Stomach (tissue), 8 donors: ENCODE measurements at regions not wholly inside any gene's neighbourhood (a gene's known extent, or its start where the extent isn't known, plus 50 kb on each side); places are given as distances from the start of the nearest gene placed in this dataset.
A peak's percentile ranks its signal among the peaks of the same experiment; 100 is the strongest.

Experiments
- DNase-seq, 2 donors: peaks; one replicate each; pipeline versions ENCODE4 v3.0.0 to v3.0.0-alpha.2; 2013 to 2019
- H3K27ac ChIP-seq, 5 donors: fragments of 200-600 bp in 4 of 5; sonication (generic) in 4 of 5; one replicate each; pipeline ENCODE4 v1.5.1; 2013 to 2019; ENCODE audit warnings: mild to moderate bottlenecking in 1 of 5, moderate library complexity in 1 of 5
- H3K27me3 ChIP-seq, 3 donors: fragments of 200-600 bp; sonication (generic); one replicate each; pipeline ENCODE4 v1.5.1; 2017 to 2019; ENCODE audit warnings: mixed run types in 1 of 3
- H3K36me3 ChIP-seq, 4 donors: fragments of 200-600 bp; sonication (generic); 1 replicate in 3 of 4; 2 replicates in 1 of 4; pipeline ENCODE4 v1.5.1; 2016 to 2019
- H3K4me1 ChIP-seq, 4 donors: fragments of 200-600 bp; sonication (generic); one replicate each; pipeline ENCODE4 v1.5.1; 2016 to 2019
- H3K4me3 ChIP-seq, 4 donors: fragments of 200-600 bp; sonication (generic) in 3 of 4; one replicate each; pipeline ENCODE4 v1.5.1; 2016 to 2019; ENCODE audit warnings: mild to moderate bottlenecking in 1 of 4
- H3K9me3 ChIP-seq, 4 donors: fragments of 200-600 bp; sonication (generic); one replicate each; pipeline ENCODE4 v1.5.1; 2016 to 2019
- EP300 ChIP-seq: sonication (generic); formaldehyde crosslinking; IDR thresholded peaks from one replicate; pipeline ENCODE4 v1.6.1; 2017; ENCODE audit warnings: antibody characterized with exemption
- POLR2A ChIP-seq, 4 donors: fragments of 450-650 bp; IDR thresholded peaks; one replicate each; pipeline ENCODE4 v1.6.1; 2016; ENCODE audit warnings: antibody characterized with exemption in 4 of 4, control low read depth in 2 of 4, mild to moderate bottlenecking in 1 of 4, moderate library complexity in 1 of 4
- POLR2AphosphoS5 ChIP-seq, 3 donors: sonication (generic); formaldehyde crosslinking; IDR thresholded peaks; one replicate each; pipeline ENCODE4 v1.6.1; 2016; ENCODE audit warnings: antibody characterized with exemption in 3 of 3
- WGBS, 5 donors: extraction: QIAGEN DNeasy Blood & Tissue Kit in 3 of 5; methylation state at CpG; one replicate each; pipeline versions ENCODE4 v1.1.5 to v1.1.7; 2013 to 2018; 5-methylcytosine and 5-hydroxymethylcytosine counted together
- intact Hi-C: fragments of 100-400 bp; cut with DNase I; formaldehyde crosslinking; loops from one replicate; pipeline ENCODE4 v1.15.1; 2023; ENCODE audit warnings: low total_unique reads
- TF ChIP-seq, protein P1 (sequence below), 7 experiments: fragments of 450-650 bp in 4 of 7; fragments of 200-600 bp in 3 of 7; sonication (generic) in 3 of 7; IDR thresholded peaks; one replicate each; pipeline ENCODE4 v1.5.1; 2016 to 2019; ENCODE audit warnings: antibody characterized with exemption in 7 of 7, control low read depth in 2 of 7, mild to moderate bottlenecking in 1 of 7
- donor health status: healthy with polysubstance abuse.
- donor health status: Bipolar disorder and iron deficiency.
- donor health status: healthy.

DNA sequence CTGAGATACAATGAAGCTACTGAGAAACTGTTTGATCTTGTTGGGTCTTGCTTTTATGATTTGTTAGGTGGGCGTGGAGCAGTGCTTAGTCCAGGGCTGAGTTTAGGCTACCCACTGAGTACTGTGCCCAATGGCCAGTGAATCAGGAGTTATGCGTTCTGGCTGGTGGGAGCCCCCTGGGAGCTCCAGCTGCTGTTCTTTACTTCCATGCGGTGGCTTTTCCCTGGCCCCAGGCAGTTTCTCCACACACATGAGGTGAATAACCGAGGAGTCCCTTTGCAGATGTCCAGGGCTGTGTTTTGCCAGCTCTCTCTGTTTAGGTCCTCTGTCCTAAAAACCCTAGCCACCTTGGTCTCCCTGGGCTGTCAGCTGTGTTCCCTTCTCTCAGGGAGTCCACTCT lies 106.5 kb downstream of the KLF13 start:
- intact Hi-C loops, result no loop called here
- DNase-seq, result no peak

DNA sequence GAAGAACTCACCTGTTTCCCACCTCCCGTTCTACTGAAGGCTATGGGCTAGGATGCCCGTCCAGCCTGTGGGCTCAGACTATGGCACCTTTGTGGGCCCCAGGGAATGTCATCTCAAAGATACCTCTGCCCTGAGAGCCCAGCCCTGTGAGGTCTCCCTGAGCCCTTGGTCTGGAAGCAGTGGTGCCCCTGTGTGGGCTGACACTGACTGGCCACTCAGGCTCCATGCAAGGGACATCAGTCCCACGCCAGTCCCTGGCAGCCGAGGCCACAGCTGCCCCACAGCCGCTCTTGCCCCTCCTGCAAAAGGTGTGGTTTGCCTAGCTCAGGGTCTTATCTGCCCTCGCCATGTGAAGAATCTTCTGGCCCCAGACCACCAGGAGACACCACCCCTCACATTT lies 106.9 kb downstream of the KLF13 start:
- Histone ChIP-seq H3K4me3 (no peak overlapping the region), H3K27ac (peak overlapping the region in 2 of 5 donors; percentile 85), H3K4me1 (peaks cover 20 to 29% (median 20%) of the 10 kb centered on the region in 4 donors), H3K36me3 (no peaks in the 10 kb centered on the region), H3K27me3 (no peaks in the 10 kb centered on the region), H3K9me3 (no peaks in the 10 kb centered on the region)
- TF ChIP-seq EP300 (no peak), POLR2AphosphoS5 (IDR thresholded peaks at IDR 0.05) (no peak), POLR2A (IDR thresholded peaks at IDR 0.05) (no peak)
- TF ChIP-seq, protein P1, sequence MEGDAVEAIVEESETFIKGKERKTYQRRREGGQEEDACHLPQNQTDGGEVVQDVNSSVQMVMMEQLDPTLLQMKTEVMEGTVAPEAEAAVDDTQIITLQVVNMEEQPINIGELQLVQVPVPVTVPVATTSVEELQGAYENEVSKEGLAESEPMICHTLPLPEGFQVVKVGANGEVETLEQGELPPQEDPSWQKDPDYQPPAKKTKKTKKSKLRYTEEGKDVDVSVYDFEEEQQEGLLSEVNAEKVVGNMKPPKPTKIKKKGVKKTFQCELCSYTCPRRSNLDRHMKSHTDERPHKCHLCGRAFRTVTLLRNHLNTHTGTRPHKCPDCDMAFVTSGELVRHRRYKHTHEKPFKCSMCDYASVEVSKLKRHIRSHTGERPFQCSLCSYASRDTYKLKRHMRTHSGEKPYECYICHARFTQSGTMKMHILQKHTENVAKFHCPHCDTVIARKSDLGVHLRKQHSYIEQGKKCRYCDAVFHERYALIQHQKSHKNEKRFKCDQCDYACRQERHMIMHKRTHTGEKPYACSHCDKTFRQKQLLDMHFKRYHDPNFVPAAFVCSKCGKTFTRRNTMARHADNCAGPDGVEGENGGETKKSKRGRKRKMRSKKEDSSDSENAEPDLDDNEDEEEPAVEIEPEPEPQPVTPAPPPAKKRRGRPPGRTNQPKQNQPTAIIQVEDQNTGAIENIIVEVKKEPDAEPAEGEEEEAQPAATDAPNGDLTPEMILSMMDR (IDR thresholded peaks at IDR 0.05), result no peak
- intact Hi-C loops, result no loop called here
- DNase-seq, result no peak
- WGBS, 5 donors, result 90 to 91% (median 91%) methylated on average over 6 of the region's 6 CpGs

More for the DNA sequence above, 106.5 kb downstream of the KLF13 start:
- 84 to 95% (median 90%) methylated on average over 4 of the region's 4 CpGs for WGBS, 5 donors
- no peaks in the 10 kb centered on the region for H3K36me3 ChIP-seq
- TF ChIP-seq EP300 (no peak), POLR2AphosphoS5 (IDR thresholded peaks at IDR 0.05) (no peak), POLR2A (IDR thresholded peaks at IDR 0.05) (no peak)
- TF ChIP-seq, protein P1 (IDR thresholded peaks at IDR 0.05), result no peak
- no peaks in the 10 kb centered on the region for H3K9me3 ChIP-seq
- no peaks in the 10 kb centered on the region for H3K27me3 ChIP-seq
- H3K4me1 ChIP-seq, result peaks cover 20 to 29% (median 20%) of the 10 kb centered on the region in 4 donors
- no peak overlapping the region for H3K4me3 ChIP-seq
- no peak overlapping the region for H3K27ac ChIP-seq

DNA sequence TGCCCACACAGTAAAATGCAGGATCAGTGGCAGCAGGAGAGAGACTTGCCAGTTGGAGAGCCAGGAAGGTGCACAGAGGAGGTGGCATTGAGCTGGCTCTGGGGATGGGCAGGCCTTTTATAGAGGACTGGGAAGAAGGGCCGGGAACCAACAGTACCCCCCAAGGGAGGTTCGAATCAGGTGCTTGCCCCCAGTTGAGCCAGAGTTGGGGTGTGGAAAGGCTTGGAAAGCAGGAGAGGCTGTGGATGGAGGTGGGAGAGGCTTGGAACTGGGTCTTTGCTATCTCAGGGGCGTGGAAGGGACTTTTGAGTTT lies 107.6 kb downstream of the KLF13 start:
- intact Hi-C loops, result no loop called here
- Histone ChIP-seq H3K4me3 (no peak overlapping the region), H3K27me3 (no peaks in the 10 kb centered on the region), H3K4me1 (peaks cover 20 to 29% (median 20%) of the 10 kb centered on the region in 4 donors), H3K36me3 (no peaks in the 10 kb centered on the region), H3K27ac (peak overlapping the region; percentile 52 to 85 (median 80)), H3K9me3 (no peaks in the 10 kb centered on the region)
- 72 to 89% (median 85%) methylated on average over 3 of the region's 3 CpGs for WGBS, 5 donors
- TF ChIP-seq, protein P1 (IDR thresholded peaks at IDR 0.05), result no peak
- TF ChIP-seq POLR2A (IDR thresholded peaks at IDR 0.05), result no peak
- no peak for TF ChIP-seq EP300
- no peak for TF ChIP-seq POLR2AphosphoS5 (IDR thresholded peaks at IDR 0.05)
- DNase-seq, result no peak

DNA sequence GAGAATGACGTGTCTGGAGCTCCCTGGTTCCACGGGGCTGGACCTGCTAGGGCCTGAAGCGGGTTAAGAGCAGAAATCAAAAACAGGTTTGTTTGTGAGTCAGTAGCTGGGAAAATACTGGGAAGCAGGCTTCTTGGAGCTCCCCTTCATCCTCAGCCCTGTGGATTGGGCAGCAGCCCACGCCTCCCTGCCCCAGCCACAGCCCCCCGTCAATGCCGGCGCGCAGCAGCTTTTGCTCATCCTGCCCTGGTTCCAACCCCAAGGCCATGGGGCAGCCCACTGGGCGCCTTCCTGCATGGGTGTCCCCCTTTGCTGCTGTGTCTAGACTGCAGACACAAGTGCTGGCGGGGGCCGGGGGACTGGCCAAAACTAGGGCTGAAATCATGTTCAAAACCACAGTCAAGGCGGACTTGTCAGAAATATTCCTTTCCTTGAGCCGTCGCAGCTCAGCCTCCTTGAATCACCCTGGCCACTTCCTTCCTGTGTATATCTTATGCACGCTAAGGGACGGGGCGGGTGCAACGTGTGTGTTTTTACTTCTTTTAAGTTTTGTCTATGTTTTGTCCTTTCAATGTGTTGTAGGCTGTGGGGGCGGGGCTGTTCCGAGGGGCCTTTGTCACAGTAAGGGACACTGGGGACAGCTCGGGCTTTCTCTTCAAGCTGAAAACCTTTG lies 108.1 kb downstream of the KLF13 start:
- intact Hi-C loops, result no loop called here
- Histone ChIP-seq H3K36me3 (no peaks in the 10 kb centered on the region), H3K27me3 (no peaks in the 10 kb centered on the region), H3K27ac (peak overlapping the region; percentile 52 to 85 (median 80)), H3K9me3 (no peaks in the 10 kb centered on the region), H3K4me3 (peak overlapping the region in 3 of 4 donors; percentile 11 to 22 (median 20)), H3K4me1 (peaks cover 20 to 29% (median 20%) of the 10 kb centered on the region in 4 donors)
- DNase-seq, result peak; percentile 63 to 79
- 42 to 51% (median 44%) methylated on average over 21 of the region's 21 CpGs for WGBS, 5 donors
- peak in 2 of 3 donors; percentile 27 to 32 for TF ChIP-seq POLR2AphosphoS5 (IDR thresholded peaks at IDR 0.05)
- TF ChIP-seq EP300, result no peak
- TF ChIP-seq, protein P1 (IDR thresholded peaks at IDR 0.05), result no peak
